GM12873 (cell line): ENCODE measurements at regions not wholly inside any gene's neighbourhood (a gene's known extent, or its start where the extent isn't known, plus 50 kb on each side); places are given as distances from the start of the nearest gene placed in this dataset.

Experiments
- TF ChIP-seq, protein P1 (sequence below): IDR thresholded peaks from 2 replicates; pipeline ENCODE4 v1.5.1; 2012; ENCODE audit warnings: low read depth, mild to moderate bottlenecking, moderate library complexity, low read length, control low read depth; ENCODE audit not compliant: insufficient read depth; ENCODE audit errors: missing control alignments

- TF ChIP-seq, protein P1, sequence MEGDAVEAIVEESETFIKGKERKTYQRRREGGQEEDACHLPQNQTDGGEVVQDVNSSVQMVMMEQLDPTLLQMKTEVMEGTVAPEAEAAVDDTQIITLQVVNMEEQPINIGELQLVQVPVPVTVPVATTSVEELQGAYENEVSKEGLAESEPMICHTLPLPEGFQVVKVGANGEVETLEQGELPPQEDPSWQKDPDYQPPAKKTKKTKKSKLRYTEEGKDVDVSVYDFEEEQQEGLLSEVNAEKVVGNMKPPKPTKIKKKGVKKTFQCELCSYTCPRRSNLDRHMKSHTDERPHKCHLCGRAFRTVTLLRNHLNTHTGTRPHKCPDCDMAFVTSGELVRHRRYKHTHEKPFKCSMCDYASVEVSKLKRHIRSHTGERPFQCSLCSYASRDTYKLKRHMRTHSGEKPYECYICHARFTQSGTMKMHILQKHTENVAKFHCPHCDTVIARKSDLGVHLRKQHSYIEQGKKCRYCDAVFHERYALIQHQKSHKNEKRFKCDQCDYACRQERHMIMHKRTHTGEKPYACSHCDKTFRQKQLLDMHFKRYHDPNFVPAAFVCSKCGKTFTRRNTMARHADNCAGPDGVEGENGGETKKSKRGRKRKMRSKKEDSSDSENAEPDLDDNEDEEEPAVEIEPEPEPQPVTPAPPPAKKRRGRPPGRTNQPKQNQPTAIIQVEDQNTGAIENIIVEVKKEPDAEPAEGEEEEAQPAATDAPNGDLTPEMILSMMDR, result no peak
Observed at GRCh38 chr4:126820631-126821030, 812.1 kb upstream of the INTU start.

GRCh38 chr4:126821152-126821551 is 811.6 kb upstream of the INTU start:
- TF ChIP-seq, protein P1, result no peak

DNA sequence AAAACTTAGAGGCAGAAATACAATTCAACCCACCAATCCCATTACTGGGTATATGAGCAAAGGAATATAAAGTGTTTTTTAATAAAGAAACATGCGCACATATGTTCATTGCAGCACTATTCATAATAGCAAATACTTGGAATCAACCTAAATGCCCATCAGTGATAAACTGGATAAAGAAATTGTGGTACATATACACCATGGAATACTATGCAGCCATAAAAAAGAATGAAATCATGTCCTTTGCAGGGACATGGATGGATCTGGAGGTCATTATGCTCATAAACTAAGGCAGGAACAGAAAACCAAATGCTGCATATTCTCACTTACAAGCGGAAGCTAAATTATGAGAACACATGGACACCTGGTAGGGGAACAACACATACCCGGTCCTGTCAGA is 807.7 kb upstream of the INTU start:
- TF ChIP-seq, protein P1, result no peak

GRCh38 chr4:126827669-126828068 is 805.1 kb upstream of the INTU start:
- TF ChIP-seq, protein P1, result no peak

DNA sequence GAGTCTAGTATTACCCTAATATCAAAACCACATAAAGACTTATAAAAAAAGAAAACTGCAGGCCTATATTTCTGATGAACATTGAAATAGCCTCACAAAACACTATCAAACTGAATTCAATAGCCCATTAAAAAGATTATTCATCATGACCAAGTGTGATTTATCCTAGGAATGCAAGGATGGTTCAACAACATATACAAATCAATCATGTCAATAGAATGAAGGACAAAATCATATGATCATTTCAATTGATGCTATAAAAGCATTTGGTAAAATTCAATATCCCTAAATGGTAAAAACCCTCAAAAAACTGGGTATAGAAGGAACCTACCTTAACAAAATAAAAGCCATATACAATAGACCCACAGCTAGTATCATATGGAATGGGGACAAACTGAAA is 797.9 kb upstream of the INTU start:
- TF ChIP-seq, protein P1, result no peak

DNA sequence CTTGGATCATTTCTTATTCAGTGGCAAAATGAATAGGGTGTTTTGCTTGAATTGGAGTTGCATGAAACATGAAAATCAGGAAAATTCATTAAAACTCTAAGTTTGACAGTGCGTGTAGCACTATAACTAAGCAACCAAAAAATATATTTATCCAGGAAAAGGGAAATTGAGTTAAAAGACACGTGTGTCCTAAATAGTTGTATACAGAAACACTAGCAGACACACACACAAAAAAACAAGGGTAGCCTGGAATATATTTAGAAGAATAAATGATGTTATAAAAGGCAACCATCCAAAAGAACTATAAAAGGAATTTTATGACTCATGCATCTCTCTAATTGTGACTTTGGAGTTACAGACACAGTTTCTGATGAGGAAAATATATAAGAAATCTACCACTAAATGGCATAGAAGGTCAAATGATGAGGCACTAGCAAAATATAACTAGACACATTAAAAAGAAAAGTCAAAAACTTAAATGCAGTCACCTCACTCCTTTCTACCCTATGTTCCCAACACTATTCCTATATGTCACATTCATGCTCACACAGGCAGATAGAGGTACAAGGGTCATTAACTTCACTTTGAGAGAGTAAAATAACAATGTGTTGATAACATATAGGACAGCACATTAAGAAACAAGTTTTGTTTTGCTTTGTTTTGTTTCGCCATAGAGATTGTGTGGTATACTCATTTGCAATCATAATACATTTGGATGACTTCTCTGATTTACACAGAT is 793.6 kb upstream of the INTU start:
- TF ChIP-seq, protein P1, result no peak

GRCh38 chr4:126843492-126844067 is 789.2 kb upstream of the INTU start:
- TF ChIP-seq, protein P1, result no peak
